ENCODE measurements at regions not wholly inside any gene's neighbourhood (a gene's known extent, or its start where the extent isn't known, plus 50 kb on each side); places are given as distances from the start of the nearest gene placed in this dataset.

- no peak for DNase-seq (ENCODE audit: low read depth)
Measured at GRCh38 chr5:2238732-2239131, 356.0 kb upstream of the IRX4 start.

GRCh38 chr5:2227433-2227832 lies 344.7 kb upstream of the IRX4 start:
- no peak for DNase-seq (ENCODE audit: low read depth)

- no peak for DNase-seq (ENCODE audit: low read depth)
Measured at GRCh38 chr5:2224689-2225088, 342.0 kb upstream of the IRX4 start.

- DNase-seq (ENCODE audit: low read depth) = no peak
Measured at GRCh38 chr5:2223303-2223702, 340.6 kb upstream of the IRX4 start.

GRCh38 chr5:2222246-2222992 lies 339.7 kb upstream of the IRX4 start:
- DNase-seq (ENCODE audit: low read depth) = no peak

- no peak for DNase-seq (ENCODE audit: low read depth)
Measured at GRCh38 chr5:2221450-2221849, 338.7 kb upstream of the IRX4 start.

- DNase-seq (ENCODE audit: low read depth) = no peak
Measured at GRCh38 chr5:2220741-2221140, 338.0 kb upstream of the IRX4 start.

GRCh38 chr5:2219149-2219776 lies 336.5 kb upstream of the IRX4 start:
- no peak for DNase-seq (ENCODE audit: low read depth)

- DNase-seq (ENCODE audit: low read depth) = no peak
Measured at GRCh38 chr5:2217219-2217618, 334.5 kb upstream of the IRX4 start.

- no peak for DNase-seq (ENCODE audit: low read depth)
Measured at GRCh38 chr5:2214910-2215590, 332.3 kb upstream of the IRX4 start.

GRCh38 chr5:2213121-2213730 lies 330.5 kb upstream of the IRX4 start:
- DNase-seq (ENCODE audit: low read depth) = no peak

- DNase-seq (ENCODE audit: low read depth) = no peak
Measured at GRCh38 chr5:2212481-2212880, 329.8 kb upstream of the IRX4 start.

GRCh38 chr5:2208239-2208544 lies 325.5 kb upstream of the IRX4 start:
- DNase-seq (ENCODE audit: low read depth) = no peak

GRCh38 chr5:2207416-2208238 lies 324.9 kb upstream of the IRX4 start:
- no peak for DNase-seq (ENCODE audit: low read depth)

- no peak for DNase-seq (ENCODE audit: low read depth)
Measured at GRCh38 chr5:2207109-2207399, 324.3 kb upstream of the IRX4 start.

- no peak for DNase-seq (ENCODE audit: low read depth)
Measured at GRCh38 chr5:2206293-2207108, 323.8 kb upstream of the IRX4 start.

GRCh38 chr5:2205596-2206226 lies 323.0 kb upstream of the IRX4 start:
- DNase-seq (ENCODE audit: low read depth) = no peak

- DNase-seq (ENCODE audit: low read depth) = no peak
Measured at GRCh38 chr5:2205185-2205585, 322.5 kb upstream of the IRX4 start.

GRCh38 chr5:2204366-2205184 lies 321.9 kb upstream of the IRX4 start:
- no peak for DNase-seq (ENCODE audit: low read depth)

- DNase-seq (ENCODE audit: low read depth) = no peak
Measured at GRCh38 chr5:2203774-2204173, 321.0 kb upstream of the IRX4 start.

Data from stimulated activated CD8-positive, alpha-beta memory T cell treated with anti-CD3 and anti-CD28 coated beads, Interleukin-15, amount 100 ng/mL, for 24 hours (primary cell).